ENCODE measurements at regions not wholly inside any gene's neighbourhood (a gene's known extent, or its start where the extent isn't known, plus 50 kb on each side); places are given as distances from the start of the nearest gene placed in this dataset.

- DNase-seq (ENCODE audit: low read depth, low spot score): no peak
Observed at GRCh38 chr13:40165316-40165932, 501.0 kb downstream of the FOXO1 start.

- no peak for DNase-seq (ENCODE audit: low read depth, low spot score)
Observed at GRCh38 chr13:40167327-40167726, 499.1 kb downstream of the FOXO1 start.

- no peak for DNase-seq (ENCODE audit: low read depth, low spot score)
Observed at GRCh38 chr13:40168425-40169166, 497.8 kb downstream of the FOXO1 start.

GRCh38 chr13:40169476-40169875, 497.0 kb downstream of the FOXO1 start:
- DNase-seq (ENCODE audit: low read depth, low spot score): no peak

- DNase-seq (ENCODE audit: low read depth, low spot score): no peak
Observed at GRCh38 chr13:40170091-40170490, 496.4 kb downstream of the FOXO1 start.

- no peak for DNase-seq (ENCODE audit: low read depth, low spot score)
Observed at GRCh38 chr13:40170982-40171381, 495.5 kb downstream of the FOXO1 start.

GRCh38 chr13:40171566-40171965, 494.9 kb downstream of the FOXO1 start:
- no peak for DNase-seq (ENCODE audit: low read depth, low spot score)

GRCh38 chr13:40172149-40172591, 494.3 kb downstream of the FOXO1 start:
- DNase-seq (ENCODE audit: low read depth, low spot score): no peak

- no peak for DNase-seq (ENCODE audit: low read depth, low spot score)
Observed at GRCh38 chr13:40172878-40173277, 493.6 kb downstream of the FOXO1 start.

- no peak for DNase-seq (ENCODE audit: low read depth, low spot score)
Observed at GRCh38 chr13:40175639-40176038, 490.8 kb downstream of the FOXO1 start.

GRCh38 chr13:40176242-40176641, 490.2 kb downstream of the FOXO1 start:
- no peak for DNase-seq (ENCODE audit: low read depth, low spot score)

- DNase-seq (ENCODE audit: low read depth, low spot score): no peak
Observed at GRCh38 chr13:40178130-40178529, 488.3 kb downstream of the FOXO1 start.

- no peak for DNase-seq (ENCODE audit: low read depth, low spot score)
Observed at GRCh38 chr13:40179445-40180281, 486.8 kb downstream of the FOXO1 start.

- DNase-seq (ENCODE audit: low read depth, low spot score): no peak
Observed at GRCh38 chr13:40180776-40181175, 485.7 kb downstream of the FOXO1 start.

- DNase-seq (ENCODE audit: low read depth, low spot score): no peak
Observed at GRCh38 chr13:40181203-40181845, 485.1 kb downstream of the FOXO1 start.

GRCh38 chr13:40182591-40182990, 483.9 kb downstream of the FOXO1 start:
- DNase-seq (ENCODE audit: low read depth, low spot score): no peak

- no peak for DNase-seq (ENCODE audit: low read depth, low spot score)
Observed at GRCh38 chr13:40185414-40185813, 481.0 kb downstream of the FOXO1 start.

GRCh38 chr13:40186041-40186440, 480.4 kb downstream of the FOXO1 start:
- DNase-seq (ENCODE audit: low read depth, low spot score): no peak

GRCh38 chr13:40186626-40187323, 479.7 kb downstream of the FOXO1 start:
- DNase-seq (ENCODE audit: low read depth, low spot score): no peak

- no peak for DNase-seq (ENCODE audit: low read depth, low spot score)
Observed at GRCh38 chr13:40187324-40187795, 479.1 kb downstream of the FOXO1 start.

All from brain pericyte (primary cell).